IMR-90 (cell line): ENCODE measurements at regions not wholly inside any gene's neighbourhood (a gene's known extent, or its start where the extent isn't known, plus 50 kb on each side); places are given as distances from the start of the nearest gene placed in this dataset.

ENCODE experiments used
- ATAC-seq: fragments of 200-7000 bp; cut with Tn5 transposase; 2 replicates; pipeline ENCODE4 v1.9.1; 2020; ENCODE audit warnings: low read depth, mild to moderate bottlenecking, moderate library complexity
- BruUV-seq: library from RNA; stranded (reverse); fragments of 400-500 nt; replicated peaks from 2 replicates; lab custom pipeline; 2021; lab: Mats Ljungman, UMichigan
- CTCF ChIA-PET: fragments of 300-600 bp; formaldehyde crosslinking; extraction: SDS; loops from one replicate; lab custom pipeline; 2021; ENCODE audit warnings: antibody characterized with exemption; lab: Yijun Ruan, JAX
- POLR2A ChIA-PET: fragments of 300-600 bp; sonication (Branson Sonifier 250); formaldehyde crosslinking; loops from one replicate; lab custom pipeline; 2022; ENCODE audit warnings: antibody characterized with exemption; ENCODE audit not compliant: unreplicated experiment; lab: Charles Lee
- DNase-seq: peaks from one replicate; pipeline ENCODE4 v3.0.0; 2013
- H2AFZ ChIP-seq: replicated peaks from 2 replicates; pipeline ENCODE3; 2013; ENCODE audit warnings: low read length, mild to moderate bottlenecking; ENCODE audit not compliant: poor library complexity
- H2AK5ac ChIP-seq: 2 replicates; pipeline ENCODE4 v1.6.1; 2013; ENCODE audit warnings: low read depth, low read length, inconsistent platforms
- H2AK9ac ChIP-seq: replicated peaks from 2 replicates; pipeline ENCODE3; 2013; ENCODE audit warnings: mild to moderate bottlenecking, low read depth, low read length, moderate library complexity; ENCODE audit not compliant: poor library complexity
- H2BK120ac ChIP-seq: 2 replicates; pipeline ENCODE4 v1.6.1; 2013; ENCODE audit warnings: low read depth, low read length, inconsistent platforms
- H2BK15ac ChIP-seq: 3 replicates; pipeline ENCODE4 v1.6.1; 2013; ENCODE audit warnings: low read depth, low read length, inconsistent platforms
- H2BK20ac ChIP-seq: 2 replicates; pipeline ENCODE4 v1.6.1; 2013; ENCODE audit warnings: low read depth, mild to moderate bottlenecking, inconsistent platforms, low read length, moderate library complexity
- H2BK5ac ChIP-seq: 2 replicates; pipeline ENCODE4 v1.6.1; 2013; ENCODE audit warnings: mild to moderate bottlenecking, low read depth, low read length, inconsistent platforms; ENCODE audit not compliant: poor library complexity, severe bottlenecking
- H3K14ac ChIP-seq: replicated peaks from 2 replicates; pipeline ENCODE4 v1.6.1; 2013; ENCODE audit warnings: low read depth, low read length, inconsistent platforms
- H3K18ac ChIP-seq: 2 replicates; pipeline ENCODE4 v1.6.1; 2013; ENCODE audit warnings: low read depth, low read length, control low read depth
- H3K23ac ChIP-seq: 2 replicates; pipeline ENCODE4 v1.6.1; 2013; ENCODE audit warnings: low read depth, low read length, inconsistent platforms
- H3K27ac ChIP-seq: 2 replicates; pipeline ENCODE4 v1.5.1; 2013; ENCODE audit warnings: mild to moderate bottlenecking, control low read depth, low read length; ENCODE audit not compliant: insufficient read depth
- H3K27me3 ChIP-seq: 2 replicates; pipeline ENCODE4 v1.6.1; 2013; ENCODE audit warnings: low read length; ENCODE audit not compliant: control insufficient read depth, insufficient read depth
- H3K36me3 ChIP-seq: 2 replicates; pipeline ENCODE4 v1.6.1; 2013; ENCODE audit warnings: low read length, mixed read lengths; ENCODE audit not compliant: control insufficient read depth, insufficient read depth
- H3K4ac ChIP-seq: 2 replicates; pipeline ENCODE4 v1.6.1; 2013; ENCODE audit warnings: low read depth, low read length, inconsistent platforms
- H3K4me1 ChIP-seq: 2 replicates; pipeline ENCODE4 v1.6.1; 2013; ENCODE audit warnings: low read length, mixed read lengths; ENCODE audit not compliant: control insufficient read depth, insufficient read depth
- H3K4me2 ChIP-seq: 2 replicates; pipeline ENCODE4 v1.6.1; 2013; ENCODE audit warnings: low read depth, mild to moderate bottlenecking, control low read depth, low read length, moderate library complexity
- H3K4me3 ChIP-seq: 2 replicates; pipeline ENCODE4 v1.5.1; 2013; ENCODE audit warnings: low read depth, mild to moderate bottlenecking, control low read depth, low read length, moderate library complexity; ENCODE audit not compliant: insufficient read depth
- H3K56ac ChIP-seq: 2 replicates; pipeline ENCODE4 v1.6.1; 2013; ENCODE audit warnings: low read length, inconsistent platforms; ENCODE audit not compliant: insufficient read depth; ENCODE audit errors: extremely low read depth
- H3K79me1 ChIP-seq, 2 experiments: 2 replicates each; pipeline ENCODE4 v1.6.1; 2013; ENCODE audit warnings: low read length in 2 of 2, inconsistent platforms in 1 of 2, low read depth in 1 of 2
- H3K9ac ChIP-seq: 2 replicates; pipeline ENCODE4 v1.6.1; 2013; ENCODE audit warnings: low read depth, low read length, control low read depth
- H3K9me1 ChIP-seq: 2 replicates; pipeline ENCODE4 v1.6.1; 2013; ENCODE audit warnings: low read length, inconsistent platforms; ENCODE audit not compliant: insufficient read depth
- H3K9me3 ChIP-seq: 2 replicates; pipeline ENCODE4 v1.6.1; 2013; ENCODE audit warnings: low read length; ENCODE audit not compliant: control insufficient read depth, insufficient read depth
- H4K20me1 ChIP-seq: 2 replicates; pipeline ENCODE4 v1.6.1; 2013; ENCODE audit warnings: low read length, inconsistent platforms; ENCODE audit not compliant: insufficient read depth
- H4K5ac ChIP-seq: 2 replicates; pipeline ENCODE4 v1.6.1; 2013; ENCODE audit warnings: mild to moderate bottlenecking, low read depth, low read length, control low read depth
- H4K8ac ChIP-seq, 2 experiments: 2 replicates each; pipeline ENCODE4 v1.6.1; 2013; ENCODE audit warnings: low read depth in 2 of 2, low read length in 2 of 2, control low read depth in 1 of 2, inconsistent platforms in 1 of 2
- H4K91ac ChIP-seq: 2 replicates; pipeline ENCODE4 v1.6.1; 2013; ENCODE audit warnings: low read depth, low read length, inconsistent platforms; ENCODE audit not compliant: insufficient read depth
- BHLHE40 ChIP-seq: fragments of 150-350 bp; IDR thresholded peaks from 2 replicates; pipeline ENCODE4 v1.6.1; 2016; ENCODE audit warnings: mild to moderate bottlenecking, low read depth, low read length
- CEBPB ChIP-seq: IDR thresholded peaks from 2 replicates; pipeline ENCODE4 v1.6.1; 2012; ENCODE audit warnings: low read depth, low read length, improper control_type of control experiment
- CHD1 ChIP-seq: IDR thresholded peaks from 2 replicates; pipeline ENCODE4 v1.6.1; 2012; ENCODE audit warnings: low read depth, low read length, improper control_type of control experiment
- FOS ChIP-seq: fragments of 150-350 bp; IDR thresholded peaks from 2 replicates; pipeline ENCODE4 v1.6.1; 2016; ENCODE audit warnings: low read depth, low read length
- MAZ ChIP-seq: IDR thresholded peaks from 2 replicates; pipeline ENCODE4 v1.6.1; 2012; ENCODE audit warnings: low read depth, mild to moderate bottlenecking, low read length, improper control_type of control experiment, moderate library complexity, borderline replicate concordance
- MXI1 ChIP-seq: IDR thresholded peaks from 2 replicates; pipeline ENCODE4 v1.6.1; 2012; ENCODE audit warnings: low read depth, mild to moderate bottlenecking, low read length, moderate library complexity, borderline replicate concordance
- NFE2L2 ChIP-seq: fragments of 150-350 bp; IDR thresholded peaks from 2 replicates; pipeline ENCODE4 v1.6.1; 2016; ENCODE audit warnings: low read depth, mild to moderate bottlenecking, low read length
- POLR2A ChIP-seq: IDR thresholded peaks from 2 replicates; pipeline ENCODE4 v1.6.1; 2012; ENCODE audit warnings: mild to moderate bottlenecking, low read depth, low read length
- RAD21 ChIP-seq: IDR thresholded peaks from 2 replicates; pipeline ENCODE4 v1.6.1; 2012; ENCODE audit warnings: low read length, improper control_type of control experiment
- RCOR1 ChIP-seq: IDR thresholded peaks from 2 replicates; pipeline ENCODE4 v1.6.1; 2012; ENCODE audit warnings: mild to moderate bottlenecking, low read length, improper control_type of control experiment; ENCODE audit not compliant: insufficient replicate concordance
- RFX5 ChIP-seq: IDR thresholded peaks from 2 replicates; pipeline ENCODE4 v1.8.0; 2012; ENCODE audit warnings: low read depth, mild to moderate bottlenecking, low read length, moderate library complexity
- SMC3 ChIP-seq: fragments of 150-350 bp; IDR thresholded peaks from 2 replicates; pipeline ENCODE4 v1.6.1; 2016; ENCODE audit warnings: low read depth, mild to moderate bottlenecking, antibody characterized with exemption, low read length, moderate library complexity
- WGBS, 2 experiments: methylation state at CpG; one replicate each; pipeline versions ENCODE4 v1.1.5 to v1.1.7; 2013; ENCODE audit warnings: missing lambda C conversion rate in 2 of 2; ENCODE audit not compliant: insufficient read length in 1 of 2; ENCODE audit errors: extremely low coverage in 2 of 2; 5-methylcytosine and 5-hydroxymethylcytosine counted together
- dilution Hi-C: fragments of 300-500 bp; cut with HindIII; formaldehyde crosslinking; loops from one replicate; pipeline ENCODE4 v1.14.3; 2018; ENCODE audit warnings: low sequenced_read_pairs; ENCODE audit not compliant: unreplicated experiment
- in situ Hi-C: fragments of 300-500 bp; cut with MboI; formaldehyde crosslinking; loops from 3 replicates; pipeline ENCODE4 v1.14.3; 2019; ENCODE audit warnings: low sequenced_read_pairs, inconsistent platforms, mixed read lengths
- intact Hi-C: fragments of 100-400 bp; cut with micrococcal nuclease; formaldehyde crosslinking; loops from 2 replicates; pipeline ENCODE4 v1.10.0; 2022
- TF ChIP-seq, protein P1 (sequence below): conservative IDR thresholded peaks from 2 replicates; pipeline ENCODE4 v1.5.1; 2012; ENCODE audit warnings: mild to moderate bottlenecking, low read depth, low read length, improper control_type of control experiment
- TF ChIP-seq, protein P2 (sequence below): fragments of 150-350 bp; IDR thresholded peaks from 2 replicates; pipeline ENCODE4 v1.6.1; 2017; ENCODE audit warnings: mild to moderate bottlenecking, antibody characterized with exemption, low read length, low read depth

DNA sequence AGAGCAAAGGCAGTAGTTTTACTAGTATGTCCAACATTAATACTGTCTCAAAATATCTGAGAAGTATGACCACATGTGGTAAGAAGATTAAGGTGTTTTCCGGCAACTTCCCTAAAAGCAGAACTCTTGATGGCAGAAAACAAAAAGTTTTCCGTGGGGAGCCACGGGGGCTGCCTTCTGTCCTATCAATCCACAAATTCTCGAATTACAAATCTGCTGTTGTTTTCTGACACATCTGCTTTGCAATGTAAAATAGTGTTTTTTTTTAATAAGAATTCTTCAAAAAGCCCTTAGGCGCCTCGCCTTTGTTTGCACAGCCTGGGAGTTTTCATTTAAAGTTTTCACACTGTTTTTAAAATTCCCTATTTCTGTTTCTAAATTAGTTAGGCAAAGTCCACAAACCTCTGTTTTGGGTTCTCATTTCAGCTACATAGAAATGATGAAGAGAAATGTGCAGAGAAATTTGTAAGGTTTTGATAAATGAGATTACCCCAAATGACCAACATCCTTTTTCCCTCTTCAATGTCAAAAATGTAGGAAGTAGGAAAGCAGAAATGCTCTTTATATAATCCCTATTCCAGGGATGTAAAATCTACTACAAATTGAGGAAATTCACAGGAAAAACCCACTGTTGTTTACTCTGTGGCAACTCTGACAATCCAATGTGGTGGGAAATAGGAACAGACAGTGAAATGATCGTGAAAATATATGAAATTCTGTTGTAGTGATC lies 385.8 kb downstream of the ZEB2 start:
- no CpG with 5 or more reads among the region's 7 CpGs for WGBS, 2 experiments
- CTCF ChIA-PET = no interaction called here

More for the DNA sequence above, 385.8 kb downstream of the ZEB2 start:
- no peaks in the 10 kb centered on the region for H3K27me3 ChIP-seq
- no peak overlapping the region for H2AFZ ChIP-seq
- peaks cover 5% of the 10 kb centered on the region; the same call in 1 of the 2 replicates for H3K9me1 ChIP-seq
- H2AK5ac ChIP-seq = no peak overlapping the region
- no peak overlapping the region for H3K23ac ChIP-seq
- no peaks in the 10 kb centered on the region for H3K79me1 ChIP-seq
- no peak overlapping the region for H3K4ac ChIP-seq
- no peak overlapping the region for H4K8ac ChIP-seq
- no peaks in the 10 kb centered on the region for H3K36me3 ChIP-seq
- no peak overlapping the region for H3K4me2 ChIP-seq
- intact Hi-C loops = no loop called here
- H2BK15ac ChIP-seq = no peak overlapping the region
- no peaks in the 10 kb centered on the region for H4K20me1 ChIP-seq
- H3K4me3 ChIP-seq = no peak overlapping the region
- H3K4me1 ChIP-seq = peaks cover 4% of the 10 kb centered on the region
- no peak overlapping the region for H3K14ac ChIP-seq
- peak overlapping the region; percentile 17; the same call in 1 of the 2 replicates for H2BK20ac ChIP-seq
- TF ChIP-seq NFE2L2 (no peak), MXI1 (no peak), FOS (no peak), BHLHE40 (no peak), POLR2A (no peak), CHD1 (no peak), CEBPB (no peak), SMC3 (no peak), MAZ (no peak), RAD21 (no peak), RCOR1 (no peak), RFX5 (no peak)
- TF ChIP-seq, protein P1, sequence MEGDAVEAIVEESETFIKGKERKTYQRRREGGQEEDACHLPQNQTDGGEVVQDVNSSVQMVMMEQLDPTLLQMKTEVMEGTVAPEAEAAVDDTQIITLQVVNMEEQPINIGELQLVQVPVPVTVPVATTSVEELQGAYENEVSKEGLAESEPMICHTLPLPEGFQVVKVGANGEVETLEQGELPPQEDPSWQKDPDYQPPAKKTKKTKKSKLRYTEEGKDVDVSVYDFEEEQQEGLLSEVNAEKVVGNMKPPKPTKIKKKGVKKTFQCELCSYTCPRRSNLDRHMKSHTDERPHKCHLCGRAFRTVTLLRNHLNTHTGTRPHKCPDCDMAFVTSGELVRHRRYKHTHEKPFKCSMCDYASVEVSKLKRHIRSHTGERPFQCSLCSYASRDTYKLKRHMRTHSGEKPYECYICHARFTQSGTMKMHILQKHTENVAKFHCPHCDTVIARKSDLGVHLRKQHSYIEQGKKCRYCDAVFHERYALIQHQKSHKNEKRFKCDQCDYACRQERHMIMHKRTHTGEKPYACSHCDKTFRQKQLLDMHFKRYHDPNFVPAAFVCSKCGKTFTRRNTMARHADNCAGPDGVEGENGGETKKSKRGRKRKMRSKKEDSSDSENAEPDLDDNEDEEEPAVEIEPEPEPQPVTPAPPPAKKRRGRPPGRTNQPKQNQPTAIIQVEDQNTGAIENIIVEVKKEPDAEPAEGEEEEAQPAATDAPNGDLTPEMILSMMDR = no peak
- TF ChIP-seq, protein P2, sequence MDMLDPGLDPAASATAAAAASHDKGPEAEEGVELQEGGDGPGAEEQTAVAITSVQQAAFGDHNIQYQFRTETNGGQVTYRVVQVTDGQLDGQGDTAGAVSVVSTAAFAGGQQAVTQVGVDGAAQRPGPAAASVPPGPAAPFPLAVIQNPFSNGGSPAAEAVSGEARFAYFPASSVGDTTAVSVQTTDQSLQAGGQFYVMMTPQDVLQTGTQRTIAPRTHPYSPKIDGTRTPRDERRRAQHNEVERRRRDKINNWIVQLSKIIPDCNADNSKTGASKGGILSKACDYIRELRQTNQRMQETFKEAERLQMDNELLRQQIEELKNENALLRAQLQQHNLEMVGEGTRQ = no peak
- no peak overlapping the region for H3K9ac ChIP-seq
- no peaks in the 10 kb centered on the region for H3K9me3 ChIP-seq
- no peak overlapping the region for H3K56ac ChIP-seq
- DNase-seq (no peak), ATAC-seq (no peak)
- no TSS peak for BruUV-seq
- no peak overlapping the region for H2AK9ac ChIP-seq
- no peak overlapping the region for H3K27ac ChIP-seq
- H3K18ac ChIP-seq = no peak overlapping the region
- in situ Hi-C loops = no loop called here
- H4K5ac ChIP-seq = no peak overlapping the region
- no peak overlapping the region; the same call in 1 of the 2 replicates for H2BK120ac ChIP-seq
- H2BK5ac ChIP-seq = no peak overlapping the region
- dilution Hi-C loops = no loop called here
- H4K91ac ChIP-seq = no peak overlapping the region
- POLR2A ChIA-PET = no interaction called here
